HepG2 (cell line): ENCODE measurements at regions not wholly inside any gene's neighbourhood (a gene's known extent, or its start where the extent isn't known, plus 50 kb on each side); places are given as distances from the start of the nearest gene placed in this dataset.
"Not testable (repeated sequence)": the region's sequence is repeated elsewhere in the genome, so short reads cannot be mapped to it uniquely, and the experiment has no call there.

Experiments
- ATAC-seq: fragments of 200-7000 bp; cut with Tn5 transposase; 3 replicates; pipeline ENCODE4 v1.9.1; 2020; ENCODE audit warnings: mild to moderate bottlenecking, moderate library complexity
- BruUV-seq: library from RNA; stranded (reverse); fragments of 400-500 nt; replicated peaks from 2 replicates; lab custom pipeline; 2021; lab: Mats Ljungman, UMichigan
- CTCF ChIA-PET: fragments of 300-600 bp; formaldehyde crosslinking; extraction: SDS; loops from one replicate; lab custom pipeline; 2021; ENCODE audit warnings: low total read pairs, inconsistent platforms, low intra/inter-chr PET ratio; lab: Yijun Ruan, JAX
- POLR2A ChIA-PET: fragments of 350-600 bp; sonication (Branson Sonifier 250); formaldehyde crosslinking; loops from one replicate; lab custom pipeline; 2020; ENCODE audit warnings: antibody characterized with exemption, inconsistent platforms; lab: Yijun Ruan, JAX
- DNase-seq: peaks from one replicate; pipeline ENCODE4 v3.0.0-alpha.2; 2015; ENCODE audit warnings: low spot score
- FAIRE-seq: peaks from 3 replicates; lab custom pipeline; 2011; peaks lifted over from hg19 to GRCh38; lab: Jason Lieb, UNC
- H2AFZ ChIP-seq: one replicate; pipeline ENCODE4 v1.6.1; 2011; ENCODE audit warnings: low read length, inconsistent platforms
- H3K27ac ChIP-seq: fragments of 300-600 bp; 3 replicates; pipeline ENCODE4 v1.8.0; 2011; ENCODE audit warnings: mixed run types, mild to moderate bottlenecking, mixed read lengths, low read length, inconsistent platforms; ENCODE audit not compliant: insufficient read depth; ENCODE audit errors: extremely low read length
- H3K27me3 ChIP-seq, 2 experiments: fragments of 200-600 bp in 1 of 2; 2 replicates in 1 of 2; 3 replicates in 1 of 2; pipeline versions ENCODE4 v1.6.0 to v1.8.0; 2011; ENCODE audit warnings: low read length in 2 of 2, mild to moderate bottlenecking in 2 of 2, moderate library complexity in 2 of 2, inconsistent platforms in 1 of 2; ENCODE audit not compliant: insufficient read depth in 2 of 2, control insufficient read depth in 1 of 2
- H3K36me3 ChIP-seq, 2 experiments: fragments of 200-600 bp in 1 of 2; replicated peaks in 1 of 2; 2 replicates in 1 of 2; 3 replicates in 1 of 2; pipeline versions ENCODE4 v1.5.1 to v1.8.0; 2011; ENCODE audit warnings: low read length in 2 of 2, inconsistent platforms in 1 of 2; ENCODE audit not compliant: insufficient read depth in 2 of 2, control insufficient read depth in 1 of 2
- H3K4me1 ChIP-seq: 2 replicates; pipeline ENCODE4 v1.5.1; 2012; ENCODE audit warnings: low read length, inconsistent platforms; ENCODE audit not compliant: insufficient read depth
- H3K4me2 ChIP-seq: 2 replicates; pipeline ENCODE4 v1.6.0; 2011; ENCODE audit warnings: low read depth, low read length, inconsistent platforms
- H3K4me3 ChIP-seq, 3 experiments: fragments of 200-600 bp in 1 of 3; sonication (generic), shearing (Covaris generic) in 1 of 3; replicated peaks in 1 of 3; 2 replicates each; pipeline ENCODE4 v1.5.1; 2011 to 2016; ENCODE audit warnings: low read length in 3 of 3, inconsistent platforms in 2 of 3, low read depth in 2 of 3, mild to moderate bottlenecking in 2 of 3, control low read depth in 1 of 3, mixed read lengths in 1 of 3; ENCODE audit not compliant: insufficient read depth in 1 of 3
- H3K79me2 ChIP-seq: one replicate; pipeline ENCODE4 v1.6.1; 2011; ENCODE audit warnings: low read length, inconsistent platforms; ENCODE audit not compliant: insufficient read depth
- H3K9ac ChIP-seq: 2 replicates; pipeline ENCODE4 v1.6.0; 2011; ENCODE audit warnings: mild to moderate bottlenecking, low read depth, low read length, inconsistent platforms; ENCODE audit not compliant: insufficient read depth
- H3K9me3 ChIP-seq: 2 replicates; pipeline ENCODE4 v1.5.1; 2012; ENCODE audit warnings: mild to moderate bottlenecking, low read length
- H4K20me1 ChIP-seq: 2 replicates; pipeline ENCODE4 v1.6.0; 2011; ENCODE audit warnings: inconsistent platforms, mild to moderate bottlenecking, low read length, moderate library complexity; ENCODE audit not compliant: insufficient read depth
- GPN1 ChIP-seq: sonication (generic); formaldehyde crosslinking; IDR thresholded peaks from 2 replicates; pipeline ENCODE4 v1.5.1; 2020; ENCODE audit warnings: missing genetic modification reagents, borderline replicate concordance
- RAD51 ChIP-seq: fragments of 450-650 bp; IDR thresholded peaks from 2 replicates; pipeline ENCODE4 v1.6.1; 2016; ENCODE audit warnings: borderline replicate concordance
- SOX13 ChIP-seq, 3 experiments: fragments of 450-650 bp in 1 of 3; sonication (generic) in 1 of 3; formaldehyde crosslinking in 1 of 3; IDR thresholded peaks in 2 of 3; conservative IDR thresholded peaks in 1 of 3; 2 replicates each; pipeline versions ENCODE4 v1.5.0 to v1.6.1; 2016 to 2020; ENCODE audit warnings: antibody characterized with exemption in 1 of 3, mild to moderate bottlenecking in 1 of 3, missing compliant biosample characterization in 1 of 3, missing genetic modification reagents in 1 of 3, moderate library complexity in 1 of 3
- ZBTB1 ChIP-seq: sonication (generic); formaldehyde crosslinking; IDR thresholded peaks from 2 replicates; pipeline ENCODE4 v1.4.0; 2020; ENCODE audit warnings: missing genetic modification reagents, borderline replicate concordance
- ZNF281 ChIP-seq: sonication (generic); formaldehyde crosslinking; IDR thresholded peaks from 2 replicates; pipeline ENCODE4 v1.4.0; 2020; ENCODE audit warnings: missing genetic modification reagents, borderline replicate concordance
- ZUFSP ChIP-seq: sonication (generic); formaldehyde crosslinking; IDR thresholded peaks from 2 replicates; pipeline ENCODE4 v1.9.0; 2021; ENCODE audit warnings: missing genetic modification reagents, mild to moderate bottlenecking, borderline replicate concordance
- WGBS: methylation state at CpG from one replicate; pipeline ENCODE4 v1.1.6; 2017; ENCODE audit warnings: low lambda C conversion rate; 5-methylcytosine and 5-hydroxymethylcytosine counted together
- in situ Hi-C: cut with HindIII; loops from 2 replicates; pipeline ENCODE4 v1.10.0; 2017; ENCODE audit warnings: low pct_unique_long_range_greater_than_20kb; ENCODE audit not compliant: extremely low pct_ligation_motif_present
- intact Hi-C: fragments of 100-400 bp; cut with micrococcal nuclease; formaldehyde crosslinking; loops from one replicate; pipeline ENCODE4 v1.10.0; 2022; ENCODE audit not compliant: unreplicated experiment

- H3K79me2 ChIP-seq, in situ Hi-C loops, H3K4me1 ChIP-seq, H2AFZ ChIP-seq, POLR2A ChIA-PET, BruUV-seq, ATAC-seq, FAIRE-seq, H4K20me1 ChIP-seq, H3K9ac ChIP-seq, DNase-seq, H3K4me2 ChIP-seq, H3K27me3 ChIP-seq, H3K27ac ChIP-seq, CTCF ChIA-PET, H3K4me3 ChIP-seq, H3K36me3 ChIP-seq: not testable (repeated sequence)
- intact Hi-C loops, result loop anchor here (5.0 kb wide), 1 partner anchor 1012 kb away; no protein-coding TSS in a partner anchor
- TF ChIP-seq RAD51, result peak; percentile 56; the same call in 1 of the 2 replicates
- WGBS, result 33% methylated on average over 3 of the region's 3 CpGs
- peaks cover 27% of the 10 kb centered on the region for H3K9me3 ChIP-seq
Measured at GRCh38 chr3:187494056-187494455, 125.9 kb downstream of the RTP4 start.

GRCh38 chr3:187491371-187491770 is 123.2 kb downstream of the RTP4 start:
- H3K9ac ChIP-seq, result no peak overlapping the region
- WGBS, result 0% methylated on average over 2 of the region's 2 CpGs
- ATAC-seq, result no peak
- ChIA-PET POLR2A (no interaction called here), CTCF (no interaction called here)
- no peaks in the 10 kb centered on the region for H3K36me3 ChIP-seq
- no peak overlapping the region for H3K4me2 ChIP-seq
- DNase-seq, result no peak
- intact Hi-C loops (loop anchor here (5.0 kb wide), 1 partner anchor 1009 kb away; no protein-coding TSS in a partner anchor), in situ Hi-C loops (no loop called here)
- no peak overlapping the region for H3K4me3 ChIP-seq
- no peaks in the 10 kb centered on the region for H4K20me1 ChIP-seq
- TF ChIP-seq ZUFSP (CRISPR knock-in tag), result no peak
- TF ChIP-seq SOX13 (IDR thresholded peaks at IDR 0.05), result no peak
- TF ChIP-seq SOX13 (CRISPR knock-in tag; conservative IDR thresholded peaks at IDR 0.05 in 1 of 2, IDR thresholded peaks at IDR 0.05 in 1 of 2), result no peak
- no peak for TF ChIP-seq ZBTB1 (CRISPR knock-in tag)
- no peak for TF ChIP-seq GPN1 (CRISPR knock-in tag)
- no peak for TF ChIP-seq ZNF281 (CRISPR knock-in tag)
- H3K79me2 ChIP-seq, result no peaks in the 10 kb centered on the region
- no peaks in the 10 kb centered on the region for H3K27me3 ChIP-seq
- peaks cover 27% of the 10 kb centered on the region for H3K9me3 ChIP-seq
- no peak overlapping the region for H3K27ac ChIP-seq
- FAIRE-seq, result no peak
- H3K4me1 ChIP-seq, result no peaks in the 10 kb centered on the region
- BruUV-seq, result no TSS peak
- H2AFZ ChIP-seq, result no peak overlapping the region
